ENCODE measurements at regions not wholly inside any gene's neighbourhood (a gene's known extent, or its start where the extent isn't known, plus 50 kb on each side); places are given as distances from the start of the nearest gene placed in this dataset.
"Not testable (repeated sequence)": the region's sequence is repeated elsewhere in the genome, so short reads cannot be mapped to it uniquely, and the experiment has no call there.

- DNase-seq: no peak
These were observed 220.0 kb upstream of the EGLN3 start for GRCh38 chr14:34170882-34171281.

- no peak for DNase-seq
These were observed 218.7 kb upstream of the EGLN3 start for GRCh38 chr14:34169561-34169960.

GRCh38 chr14:34168656-34169055, 217.8 kb upstream of the EGLN3 start:
- DNase-seq: no peak

GRCh38 chr14:34165847-34166350, 215.0 kb upstream of the EGLN3 start:
- no peak for DNase-seq

- DNase-seq: no peak
These were observed 213.4 kb upstream of the EGLN3 start for GRCh38 chr14:34164162-34164864.

- DNase-seq: no peak
These were observed 210.6 kb upstream of the EGLN3 start for GRCh38 chr14:34161351-34162082.

- DNase-seq: no peak
These were observed 209.7 kb upstream of the EGLN3 start for GRCh38 chr14:34160619-34161018.

- DNase-seq: no peak
These were observed 206.8 kb upstream of the EGLN3 start for GRCh38 chr14:34157651-34158050.

- no peak for DNase-seq
These were observed 196.6 kb upstream of the EGLN3 start for GRCh38 chr14:34147461-34147860.

- DNase-seq: not testable (repeated sequence)
These were observed 189.3 kb upstream of the EGLN3 start for GRCh38 chr14:34140127-34140526.

- DNase-seq: not testable (repeated sequence)
These were observed 188.6 kb upstream of the EGLN3 start for GRCh38 chr14:34139160-34140121.

GRCh38 chr14:34138175-34138574, 187.3 kb upstream of the EGLN3 start:
- DNase-seq: no peak

- no peak for DNase-seq
These were observed 186.3 kb upstream of the EGLN3 start for GRCh38 chr14:34137001-34137745.

GRCh38 chr14:34135492-34135891, 184.6 kb upstream of the EGLN3 start:
- no peak for DNase-seq

GRCh38 chr14:34134484-34134883, 183.6 kb upstream of the EGLN3 start:
- no peak for DNase-seq

GRCh38 chr14:34129927-34130552, 179.2 kb upstream of the EGLN3 start:
- DNase-seq: no peak

- no peak for DNase-seq
These were observed 177.8 kb upstream of the EGLN3 start for GRCh38 chr14:34128665-34129064.

GRCh38 chr14:34126586-34126985, 175.7 kb upstream of the EGLN3 start:
- no peak for DNase-seq

- no peak for DNase-seq
These were observed 173.7 kb upstream of the EGLN3 start for GRCh38 chr14:34124585-34124984.

GRCh38 chr14:34122650-34123049, 171.8 kb upstream of the EGLN3 start:
- DNase-seq: no peak

- no peak for DNase-seq
These were observed 171.2 kb upstream of the EGLN3 start for GRCh38 chr14:34122081-34122480.
